ENCODE measurements at regions not wholly inside any gene's neighbourhood (a gene's known extent, or its start where the extent isn't known, plus 50 kb on each side); places are given as distances from the start of the nearest gene placed in this dataset.

DNA sequence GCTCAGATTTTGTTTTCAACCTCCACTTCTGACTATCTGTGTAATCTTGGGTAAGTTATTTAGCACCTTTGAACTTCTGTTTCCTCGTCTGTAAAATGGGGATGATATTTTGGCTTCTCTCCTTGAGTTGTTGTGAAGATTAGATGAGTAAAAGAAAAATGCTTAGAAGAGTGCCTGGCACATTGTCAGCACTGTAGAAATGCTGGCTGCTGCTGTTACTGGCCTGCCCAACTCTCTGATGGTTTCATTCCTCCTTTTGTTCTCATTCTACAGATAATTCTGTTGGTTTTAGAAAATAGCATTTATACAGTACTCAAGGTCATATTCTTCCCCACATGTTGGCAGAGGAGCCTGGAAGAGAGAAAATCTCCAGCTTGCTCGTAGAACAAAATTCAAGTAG is 547.2 kb upstream of the JAG1 start:
- TF ChIP-seq, protein P1, sequence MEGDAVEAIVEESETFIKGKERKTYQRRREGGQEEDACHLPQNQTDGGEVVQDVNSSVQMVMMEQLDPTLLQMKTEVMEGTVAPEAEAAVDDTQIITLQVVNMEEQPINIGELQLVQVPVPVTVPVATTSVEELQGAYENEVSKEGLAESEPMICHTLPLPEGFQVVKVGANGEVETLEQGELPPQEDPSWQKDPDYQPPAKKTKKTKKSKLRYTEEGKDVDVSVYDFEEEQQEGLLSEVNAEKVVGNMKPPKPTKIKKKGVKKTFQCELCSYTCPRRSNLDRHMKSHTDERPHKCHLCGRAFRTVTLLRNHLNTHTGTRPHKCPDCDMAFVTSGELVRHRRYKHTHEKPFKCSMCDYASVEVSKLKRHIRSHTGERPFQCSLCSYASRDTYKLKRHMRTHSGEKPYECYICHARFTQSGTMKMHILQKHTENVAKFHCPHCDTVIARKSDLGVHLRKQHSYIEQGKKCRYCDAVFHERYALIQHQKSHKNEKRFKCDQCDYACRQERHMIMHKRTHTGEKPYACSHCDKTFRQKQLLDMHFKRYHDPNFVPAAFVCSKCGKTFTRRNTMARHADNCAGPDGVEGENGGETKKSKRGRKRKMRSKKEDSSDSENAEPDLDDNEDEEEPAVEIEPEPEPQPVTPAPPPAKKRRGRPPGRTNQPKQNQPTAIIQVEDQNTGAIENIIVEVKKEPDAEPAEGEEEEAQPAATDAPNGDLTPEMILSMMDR (IDR thresholded peaks at IDR 0.05; ENCODE audit: control insufficient read depth, insufficient read depth, low read depth, low read length, missing control alignments) = no peak
- DNase-seq (ENCODE audit: low read depth) = no peak
- no peak overlapping the region for H3K4me3 ChIP-seq (ENCODE audit: control insufficient read depth, low read depth, low read length)

DNA sequence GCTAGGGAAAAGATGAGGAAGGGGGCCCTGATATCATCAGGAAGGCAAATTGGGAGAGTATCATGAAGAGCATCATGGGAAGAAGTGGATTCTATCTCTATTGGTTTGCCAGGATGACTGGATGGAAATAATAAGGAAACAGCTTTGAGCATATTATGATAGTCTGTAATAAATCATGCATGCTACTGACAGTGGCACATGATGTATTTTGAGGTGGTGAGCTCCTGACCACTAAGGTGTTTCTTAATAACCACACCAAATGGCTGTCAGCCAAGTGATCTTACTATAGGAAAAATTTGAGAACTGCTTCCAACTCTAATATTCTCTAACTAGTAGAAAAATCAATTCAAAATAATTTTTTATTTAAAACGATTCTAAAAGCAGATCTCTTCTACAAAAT is 548.4 kb upstream of the JAG1 start:
- DNase-seq (ENCODE audit: low read depth) = no peak
- no peak overlapping the region for H3K4me3 ChIP-seq (ENCODE audit: control insufficient read depth, low read depth, low read length)
- TF ChIP-seq, protein P1 (IDR thresholded peaks at IDR 0.05; ENCODE audit: control insufficient read depth, insufficient read depth, low read depth, low read length, missing control alignments) = no peak

DNA sequence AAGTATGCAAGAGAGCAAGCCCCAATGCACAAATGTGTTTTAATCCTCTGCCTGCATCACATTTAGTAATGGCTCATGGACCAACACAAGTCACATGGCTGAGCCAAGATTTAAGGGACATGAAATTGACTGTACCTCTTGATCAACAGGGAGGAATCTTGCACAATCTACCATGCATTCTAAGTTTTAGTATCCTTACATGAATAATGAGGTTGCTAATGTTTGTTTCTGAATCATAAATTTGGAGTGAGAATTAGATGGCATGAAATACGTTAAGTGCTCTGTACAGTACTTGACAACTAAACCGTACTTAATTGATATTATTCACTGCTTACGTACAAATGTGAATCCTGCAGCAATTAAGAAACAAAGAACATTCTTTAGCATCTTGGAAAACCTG is 553.8 kb upstream of the JAG1 start:
- TF ChIP-seq, protein P1 (IDR thresholded peaks at IDR 0.05; ENCODE audit: control insufficient read depth, insufficient read depth, low read depth, low read length, missing control alignments) = no peak
- no peak overlapping the region for H3K4me3 ChIP-seq (ENCODE audit: control insufficient read depth, low read depth, low read length)
- DNase-seq (ENCODE audit: low read depth) = no peak

DNA sequence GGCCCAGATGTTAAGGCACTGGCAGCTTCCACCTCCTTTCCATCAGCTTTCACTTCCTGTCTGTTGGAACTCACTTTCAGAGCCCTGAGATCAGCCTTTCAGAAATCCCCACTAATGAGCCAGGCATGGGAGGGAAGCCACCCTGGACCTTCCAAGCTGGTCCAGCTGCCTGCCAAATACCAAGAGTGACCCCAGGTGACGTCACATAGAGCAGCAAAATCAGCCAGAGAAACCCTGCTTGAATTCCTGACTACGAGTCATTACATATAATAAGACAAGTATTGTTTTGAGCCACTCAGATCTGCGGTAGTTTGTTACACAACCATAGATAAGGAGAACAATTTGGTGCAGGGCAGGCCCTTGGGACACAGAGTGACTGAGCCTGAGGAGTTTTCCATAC is 556.0 kb upstream of the JAG1 start:
- DNase-seq (ENCODE audit: low read depth) = peak; percentile 95
- H3K4me3 ChIP-seq (ENCODE audit: control insufficient read depth, low read depth, low read length) = no peak overlapping the region
- TF ChIP-seq, protein P1 (IDR thresholded peaks at IDR 0.05; ENCODE audit: control insufficient read depth, insufficient read depth, low read depth, low read length, missing control alignments) = no peak

DNA sequence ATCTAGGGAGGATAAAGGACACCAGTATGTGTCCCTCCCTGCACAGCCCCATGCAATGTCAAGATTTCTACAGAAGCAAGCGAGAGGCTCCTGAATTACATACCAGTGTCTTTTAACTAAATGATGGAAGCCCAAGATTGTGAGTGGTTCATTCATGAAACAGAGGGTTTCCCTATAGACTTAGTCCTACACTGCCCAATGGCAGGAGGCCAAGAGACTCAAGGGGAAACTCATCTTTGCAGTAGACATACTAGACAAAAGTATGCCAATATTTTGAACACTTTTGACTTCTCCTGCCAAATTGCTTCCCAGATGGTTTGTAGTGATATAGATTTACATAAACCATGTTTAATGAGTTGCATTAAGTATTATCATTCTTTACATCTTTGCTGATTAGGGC is 557.2 kb upstream of the JAG1 start:
- TF ChIP-seq, protein P1 (IDR thresholded peaks at IDR 0.05; ENCODE audit: control insufficient read depth, insufficient read depth, low read depth, low read length, missing control alignments) = no peak
- no peak for DNase-seq (ENCODE audit: low read depth)
- H3K4me3 ChIP-seq (ENCODE audit: control insufficient read depth, low read depth, low read length) = no peak overlapping the region

DNA sequence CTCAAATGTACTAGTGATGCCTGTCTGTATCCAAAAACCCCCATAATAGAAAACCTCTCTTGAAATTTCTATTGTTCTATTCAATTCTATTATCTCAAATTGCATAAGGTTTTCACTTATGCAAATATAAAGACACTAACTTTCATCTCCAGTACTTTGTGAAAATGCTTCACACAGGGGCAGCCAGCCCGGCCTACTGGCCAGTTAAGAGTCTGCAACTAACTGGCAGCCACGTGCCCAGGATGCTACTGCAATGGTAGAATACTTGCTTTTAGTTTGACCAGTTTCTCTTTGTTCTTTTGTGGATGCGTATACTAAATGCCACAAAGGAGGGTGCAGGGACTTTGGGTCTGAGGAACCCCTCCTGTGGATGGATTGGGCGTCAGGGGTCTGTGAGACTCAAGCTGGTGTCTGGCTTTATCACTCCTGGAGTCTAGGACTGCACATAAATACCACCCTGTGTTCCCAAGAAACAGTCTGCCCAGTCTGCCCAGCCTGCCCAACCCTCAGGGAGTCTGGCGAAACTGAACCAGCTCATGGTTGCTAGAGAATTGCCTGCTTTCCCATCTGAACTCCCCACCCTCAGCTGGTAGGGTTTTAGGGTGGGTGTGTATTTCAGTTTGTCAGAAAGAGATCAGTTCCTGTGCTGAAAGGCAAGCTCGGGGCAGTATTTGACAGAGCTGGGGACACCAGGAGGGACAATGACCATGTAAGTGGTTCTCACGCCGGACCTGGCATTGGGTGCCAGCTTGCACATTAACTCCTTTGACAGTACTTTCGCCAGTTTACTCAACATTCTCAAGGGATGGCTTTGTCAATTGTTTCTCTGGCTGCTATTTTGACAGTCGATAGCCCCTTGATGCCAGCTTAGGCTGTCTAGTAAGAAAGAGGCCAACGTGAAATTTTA is 558.2 kb upstream of the JAG1 start:
- TF ChIP-seq, protein P1 (IDR thresholded peaks at IDR 0.05; ENCODE audit: control insufficient read depth, insufficient read depth, low read depth, low read length, missing control alignments) = no peak
- no peak for DNase-seq (ENCODE audit: low read depth)
- H3K4me3 ChIP-seq (ENCODE audit: control insufficient read depth, low read depth, low read length) = no peak overlapping the region

Data from AG09309 (cell line).